Loucy (cell line): ENCODE measurements at regions not wholly inside any gene's neighbourhood (a gene's known extent, or its start where the extent isn't known, plus 50 kb on each side); places are given as distances from the start of the nearest gene placed in this dataset.
A peak's percentile ranks its signal among the peaks of the same experiment; 100 is the strongest.

ENCODE experiments used
- H2AFZ ChIP-seq: fragments of 200-600 bp; sonication (generic); 2 replicates; pipeline ENCODE4 v1.6.0; 2016; ENCODE audit warnings: antibody characterized with exemption, mild to moderate bottlenecking, low read length, moderate library complexity
- H3F3A ChIP-seq: fragments of 200-600 bp; 2 replicates; pipeline ENCODE4 v1.6.0; 2016; ENCODE audit warnings: antibody characterized with exemption, low read depth, mild to moderate bottlenecking
- H3K27me3 ChIP-seq: fragments of 200-600 bp; sonication (generic); 2 replicates; pipeline ENCODE4 v1.6.1; 2014; ENCODE audit warnings: low read length, mild to moderate bottlenecking; ENCODE audit not compliant: insufficient read depth, poor library complexity, severe bottlenecking
- H3K36me3 ChIP-seq: fragments of 200-600 bp; sonication (generic); 2 replicates; pipeline ENCODE4 v1.6.1; 2016; ENCODE audit warnings: low read length; ENCODE audit not compliant: insufficient read depth
- H3K4me1 ChIP-seq: fragments of 200-600 bp; sonication (generic); 2 replicates; pipeline ENCODE4 v1.5.1; 2014; ENCODE audit warnings: low read length, mild to moderate bottlenecking; ENCODE audit not compliant: insufficient read depth, poor library complexity, severe bottlenecking
- H3K4me2 ChIP-seq: fragments of 200-600 bp; sonication (generic); 2 replicates; pipeline ENCODE4 v1.6.0; 2014; ENCODE audit warnings: antibody characterized with exemption, low read length, low read depth, mild to moderate bottlenecking; ENCODE audit not compliant: poor library complexity, severe bottlenecking
- H3K4me3 ChIP-seq: fragments of 200-600 bp; sonication (generic); 2 replicates; pipeline ENCODE4 v1.5.1; 2014; ENCODE audit warnings: low read length, mild to moderate bottlenecking, mixed read lengths; ENCODE audit not compliant: poor library complexity, severe bottlenecking
- H3K79me2 ChIP-seq: fragments of 200-600 bp; sonication (generic); 2 replicates; pipeline ENCODE4 v1.6.1; 2014; ENCODE audit warnings: low read length; ENCODE audit not compliant: insufficient read depth
- H3K9ac ChIP-seq: fragments of 200-600 bp; sonication (generic); 2 replicates; pipeline ENCODE4 v1.6.0; 2014; ENCODE audit warnings: mild to moderate bottlenecking, low read depth, low read length, moderate library complexity; ENCODE audit not compliant: poor library complexity, severe bottlenecking
- H3K9me2 ChIP-seq: fragments of 200-600 bp; sonication (generic); replicated peaks from 2 replicates; pipeline ENCODE4 v1.6.1; 2016; ENCODE audit warnings: low read depth, low read length, mixed read lengths
- H3K9me3 ChIP-seq: fragments of 200-600 bp; sonication (generic); 2 replicates; pipeline ENCODE4 v1.6.1; 2014; ENCODE audit warnings: mild to moderate bottlenecking, antibody characterized with exemption, low read length, low read depth; ENCODE audit not compliant: insufficient read depth
- H4K20me1 ChIP-seq: fragments of 200-600 bp; sonication (generic); 2 replicates; pipeline ENCODE4 v1.6.0; 2014; ENCODE audit warnings: antibody characterized with exemption, low read length, mild to moderate bottlenecking; ENCODE audit not compliant: insufficient read depth, poor library complexity, severe bottlenecking
- EZH2phosphoT487 ChIP-seq: fragments of 200-600 bp; IDR thresholded peaks from 2 replicates; pipeline ENCODE4 v1.6.1; 2018; ENCODE audit warnings: antibody characterized with exemption, mild to moderate bottlenecking, moderate library complexity, borderline replicate concordance
- TF ChIP-seq, protein P1 (sequence below): fragments of 200-600 bp; sonication (generic); conservative IDR thresholded peaks from 2 replicates; pipeline ENCODE4 v1.5.1; 2014; ENCODE audit warnings: mild to moderate bottlenecking, antibody characterized with exemption, low read length

DNA sequence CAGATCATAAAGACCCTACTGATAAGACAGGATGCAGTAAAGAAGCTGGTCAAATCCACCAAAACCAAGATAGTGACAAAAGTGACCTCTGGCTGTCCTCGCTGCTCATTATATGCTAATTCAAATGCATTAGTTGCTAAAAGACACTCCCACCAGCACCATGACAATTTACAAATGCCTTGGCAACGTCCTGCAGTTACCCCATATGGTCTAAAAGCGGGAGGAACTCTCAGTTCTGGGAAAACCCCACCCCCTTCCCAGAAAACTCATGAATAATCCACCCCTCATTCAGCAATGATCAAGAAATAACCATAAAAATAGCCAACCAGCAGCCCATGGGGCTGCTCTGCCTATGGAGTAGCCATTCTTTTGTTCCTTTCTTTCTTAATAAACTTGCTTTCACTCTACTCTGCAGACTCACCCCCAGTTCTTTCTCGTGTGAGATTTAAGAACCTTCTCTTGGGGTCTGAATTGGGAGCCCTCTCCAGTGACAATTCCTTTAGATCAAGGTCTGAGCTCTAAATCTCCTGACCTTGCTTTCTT lies 217.1 kb upstream of the STS start:
- no peak overlapping the region for H3K9ac ChIP-seq

DNA sequence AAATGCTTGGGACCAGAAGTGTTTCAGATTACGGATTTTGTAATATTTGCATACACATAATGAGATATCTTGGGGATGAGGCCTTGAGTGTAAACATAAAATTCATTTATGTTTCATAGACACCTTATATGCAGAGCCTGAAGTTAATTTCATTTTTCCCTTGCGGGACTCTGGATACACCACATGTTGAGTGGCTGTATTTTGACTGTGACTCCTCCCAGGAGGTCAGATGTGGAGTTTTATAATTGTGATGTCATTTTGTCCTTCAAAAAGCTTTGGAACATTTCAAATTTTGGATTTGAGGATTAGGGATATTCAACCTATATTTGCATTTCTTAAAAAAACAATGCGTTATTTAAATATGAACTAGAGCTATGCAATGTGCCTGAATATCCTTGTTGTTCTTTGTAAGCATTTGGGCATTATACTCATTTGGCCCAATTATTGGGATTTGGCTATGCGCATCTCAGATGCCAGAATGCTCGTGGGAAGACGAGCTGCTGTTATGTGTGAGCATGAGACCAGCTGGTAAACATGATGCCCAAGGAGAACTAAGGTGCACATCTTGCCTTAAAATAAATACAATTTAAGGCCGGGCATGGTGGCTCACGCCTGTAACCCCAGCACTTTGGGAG lies 223.0 kb upstream of the STS start:
- Histone ChIP-seq H3K9ac (no peak overlapping the region), H3K36me3 (no peaks in the 10 kb centered on the region), H3F3A (no peaks in the 10 kb centered on the region), H4K20me1 (no peaks in the 10 kb centered on the region), H3K27me3 (no peaks in the 10 kb centered on the region), H3K9me3 (no peaks in the 10 kb centered on the region), H3K4me2 (no peak overlapping the region), H3K79me2 (no peaks in the 10 kb centered on the region), H3K9me2 (no peaks in the 10 kb centered on the region), H3K4me3 (no peak overlapping the region), H3K4me1 (no peaks in the 10 kb centered on the region), H2AFZ (no peak overlapping the region)
- TF ChIP-seq, protein P1, sequence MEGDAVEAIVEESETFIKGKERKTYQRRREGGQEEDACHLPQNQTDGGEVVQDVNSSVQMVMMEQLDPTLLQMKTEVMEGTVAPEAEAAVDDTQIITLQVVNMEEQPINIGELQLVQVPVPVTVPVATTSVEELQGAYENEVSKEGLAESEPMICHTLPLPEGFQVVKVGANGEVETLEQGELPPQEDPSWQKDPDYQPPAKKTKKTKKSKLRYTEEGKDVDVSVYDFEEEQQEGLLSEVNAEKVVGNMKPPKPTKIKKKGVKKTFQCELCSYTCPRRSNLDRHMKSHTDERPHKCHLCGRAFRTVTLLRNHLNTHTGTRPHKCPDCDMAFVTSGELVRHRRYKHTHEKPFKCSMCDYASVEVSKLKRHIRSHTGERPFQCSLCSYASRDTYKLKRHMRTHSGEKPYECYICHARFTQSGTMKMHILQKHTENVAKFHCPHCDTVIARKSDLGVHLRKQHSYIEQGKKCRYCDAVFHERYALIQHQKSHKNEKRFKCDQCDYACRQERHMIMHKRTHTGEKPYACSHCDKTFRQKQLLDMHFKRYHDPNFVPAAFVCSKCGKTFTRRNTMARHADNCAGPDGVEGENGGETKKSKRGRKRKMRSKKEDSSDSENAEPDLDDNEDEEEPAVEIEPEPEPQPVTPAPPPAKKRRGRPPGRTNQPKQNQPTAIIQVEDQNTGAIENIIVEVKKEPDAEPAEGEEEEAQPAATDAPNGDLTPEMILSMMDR, result no peak
- no peak for TF ChIP-seq EZH2phosphoT487

More for the DNA sequence above, 217.1 kb upstream of the STS start:
- no peak overlapping the region for H3K4me3 ChIP-seq
- no peak overlapping the region for H2AFZ ChIP-seq
- H4K20me1 ChIP-seq, result no peaks in the 10 kb centered on the region
- H3K27me3 ChIP-seq, result no peaks in the 10 kb centered on the region
- H3F3A ChIP-seq, result no peaks in the 10 kb centered on the region
- no peak for TF ChIP-seq EZH2phosphoT487
- TF ChIP-seq, protein P1, result no peak
- H3K4me1 ChIP-seq, result no peaks in the 10 kb centered on the region
- no peaks in the 10 kb centered on the region for H3K36me3 ChIP-seq
- no peak overlapping the region for H3K4me2 ChIP-seq
- no peaks in the 10 kb centered on the region for H3K9me2 ChIP-seq
- H3K9me3 ChIP-seq, result no peaks in the 10 kb centered on the region
- H3K79me2 ChIP-seq, result no peaks in the 10 kb centered on the region

DNA sequence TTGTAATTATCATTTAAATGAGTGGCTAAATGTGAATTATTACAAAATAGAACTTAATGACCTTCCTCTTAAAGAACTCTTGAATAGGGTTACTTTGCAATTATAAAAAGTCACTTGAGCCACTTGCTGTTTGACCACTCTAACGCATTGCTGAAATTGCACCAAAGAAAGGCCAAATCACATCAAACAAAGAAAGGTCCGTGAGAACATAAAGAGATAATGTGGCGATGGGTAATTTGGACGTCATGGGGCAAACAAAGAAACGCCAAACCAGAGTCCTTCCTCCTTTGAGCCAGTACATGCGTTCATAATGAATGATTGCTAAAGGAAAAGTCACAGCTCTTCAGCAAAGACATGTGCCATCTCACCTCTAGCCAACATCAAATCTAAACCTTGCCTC lies 229.8 kb upstream of the STS start:
- H3K9me2 ChIP-seq, result no peaks in the 10 kb centered on the region
- H3F3A ChIP-seq, result no peaks in the 10 kb centered on the region
- peak overlapping the region; percentile 42 for H3K4me2 ChIP-seq
- no peak overlapping the region for H3K9ac ChIP-seq
- no peak overlapping the region for H3K4me3 ChIP-seq
- H4K20me1 ChIP-seq, result no peaks in the 10 kb centered on the region
- no peaks in the 10 kb centered on the region for H3K9me3 ChIP-seq
- H3K79me2 ChIP-seq, result no peaks in the 10 kb centered on the region
- H3K36me3 ChIP-seq, result no peaks in the 10 kb centered on the region
- H3K27me3 ChIP-seq, result no peaks in the 10 kb centered on the region
- H2AFZ ChIP-seq, result no peak overlapping the region
- no peak for TF ChIP-seq EZH2phosphoT487
- TF ChIP-seq, protein P1, result no peak
- peaks cover 8% of the 10 kb centered on the region for H3K4me1 ChIP-seq
